ENCODE measurements at regions not wholly inside any gene's neighbourhood (a gene's known extent, or its start where the extent isn't known, plus 50 kb on each side); places are given as distances from the start of the nearest gene placed in this dataset.
"Not testable (repeated sequence)": the region's sequence is repeated elsewhere in the genome, so short reads cannot be mapped to it uniquely, and the experiment has no call there.

GRCh38 chr4:27628609-27629008, 768.0 kb downstream of the STIM2 start:
- DNase-seq (ENCODE audit: low spot score) = no peak
- FAIRE-seq = no peak

GRCh38 chr4:27629532-27630225, 769.0 kb downstream of the STIM2 start:
- no peak for DNase-seq (ENCODE audit: low spot score)
- no peak for FAIRE-seq

GRCh38 chr4:27635936-27636913, 775.6 kb downstream of the STIM2 start:
- DNase-seq (ENCODE audit: low spot score) (no peak), FAIRE-seq (no peak)

GRCh38 chr4:27638163-27638915, 777.7 kb downstream of the STIM2 start:
- no peak for FAIRE-seq
- no peak for DNase-seq (ENCODE audit: low spot score)

GRCh38 chr4:27643101-27643500, 782.5 kb downstream of the STIM2 start:
- FAIRE-seq = no peak
- DNase-seq (ENCODE audit: low spot score) = no peak

- DNase-seq (ENCODE audit: low spot score) (no peak), FAIRE-seq (no peak)
Measured at GRCh38 chr4:27648416-27648815, 787.8 kb downstream of the STIM2 start.

- FAIRE-seq = no peak
- no peak for DNase-seq (ENCODE audit: low spot score)
Measured at GRCh38 chr4:27662426-27662825, 801.8 kb downstream of the STIM2 start.

- FAIRE-seq (no peak), DNase-seq (ENCODE audit: low spot score) (peak; percentile 24)
Measured at GRCh38 chr4:27666943-27667342, 806.3 kb downstream of the STIM2 start.

GRCh38 chr4:27668001-27668400, 807.4 kb downstream of the STIM2 start:
- DNase-seq (ENCODE audit: low spot score) (no peak), FAIRE-seq (no peak)

- no peak for DNase-seq (ENCODE audit: low spot score)
- no peak for FAIRE-seq
Measured at GRCh38 chr4:27678027-27678426, 817.4 kb downstream of the STIM2 start.

GRCh38 chr4:27684610-27685011, 824.0 kb downstream of the STIM2 start:
- FAIRE-seq = no peak

GRCh38 chr4:27685091-27685490, 824.5 kb downstream of the STIM2 start:
- FAIRE-seq = no peak
- no peak for DNase-seq (ENCODE audit: low spot score)

More at GRCh38 chr4:27684610-27685011, 824.0 kb downstream of the STIM2 start:
- peak; percentile 39 for DNase-seq (ENCODE audit: low spot score)

GRCh38 chr4:27685947-27686346, 825.3 kb downstream of the STIM2 start:
- FAIRE-seq = no peak
- no peak for DNase-seq (ENCODE audit: low spot score)

- no peak for DNase-seq (ENCODE audit: low spot score)
Measured at GRCh38 chr4:27692158-27692557, 831.5 kb downstream of the STIM2 start.

GRCh38 chr4:27692868-27693634, 832.4 kb downstream of the STIM2 start:
- no peak for FAIRE-seq
- no peak for DNase-seq (ENCODE audit: low spot score)

More at GRCh38 chr4:27692158-27692557, 831.5 kb downstream of the STIM2 start:
- FAIRE-seq = no peak

- not testable (repeated sequence) for FAIRE-seq; DNase-seq (ENCODE audit: low spot score)
Measured at GRCh38 chr4:27696257-27696656, 835.6 kb downstream of the STIM2 start.

GRCh38 chr4:27701606-27702005, 841.0 kb downstream of the STIM2 start:
- FAIRE-seq = no peak

GRCh38 chr4:27702730-27703431, 842.2 kb downstream of the STIM2 start:
- no peak for FAIRE-seq
- peak; percentile 11 for DNase-seq (ENCODE audit: low spot score)

More at GRCh38 chr4:27701606-27702005, 841.0 kb downstream of the STIM2 start:
- no peak for DNase-seq (ENCODE audit: low spot score)

- no peak for FAIRE-seq
- no peak for DNase-seq (ENCODE audit: low spot score)
Measured at GRCh38 chr4:27703771-27704170, 843.1 kb downstream of the STIM2 start.

- no peak for DNase-seq (ENCODE audit: low spot score)
- FAIRE-seq = no peak
Measured at GRCh38 chr4:27711041-27711440, 850.4 kb downstream of the STIM2 start.

Measured in urothelium cell line (cell line).